ENCODE measurements at regions not wholly inside any gene's neighbourhood (a gene's known extent, or its start where the extent isn't known, plus 50 kb on each side); places are given as distances from the start of the nearest gene placed in this dataset.

DNA sequence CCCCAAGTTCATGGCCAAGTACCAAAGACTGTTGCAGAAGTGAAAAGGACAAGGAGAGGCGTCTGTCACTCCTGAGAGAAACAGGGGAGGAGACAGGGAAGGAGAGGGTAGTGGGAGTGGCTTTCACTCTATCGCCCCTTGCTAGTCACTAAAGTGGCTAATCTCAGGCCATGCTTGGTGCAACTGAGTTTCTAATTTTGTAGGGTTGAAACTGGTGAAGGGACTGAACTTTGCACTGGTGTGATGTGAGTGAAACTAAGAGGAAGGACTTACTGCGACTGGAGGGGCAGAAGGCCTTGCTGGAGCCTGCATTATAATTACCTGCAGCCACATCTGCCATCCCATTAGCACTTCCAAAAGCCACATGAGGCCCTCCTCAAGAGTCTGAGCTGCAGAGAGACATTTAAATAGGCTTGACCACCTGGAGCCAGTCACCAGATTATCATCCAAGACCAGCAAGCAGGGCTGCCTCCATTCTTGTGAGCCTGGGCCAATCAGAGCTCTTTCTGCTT lies 107.2 kb upstream of the EEPD1 start:
- Histone ChIP-seq H3K4me1 (peaks cover 2 to 54% (median 39%) of the 10 kb centered on the region in 12 donors), H3K9me3 (no peaks in the 10 kb centered on the region), H3K4me3 (no peak overlapping the region), H3K36me3 (no peaks in the 10 kb centered on the region), H3K27ac (peak overlapping the region in 9 of 12 donors; percentile 9 to 69 (median 44)), H3K27me3 (no peaks in the 10 kb centered on the region)
- 50 to 62% (median 55%) methylated on average over 3 of the region's 3 CpGs for WGBS, 4 donors
- DNase-seq (no peak), ATAC-seq (no peak)
- TF ChIP-seq, protein P1, sequence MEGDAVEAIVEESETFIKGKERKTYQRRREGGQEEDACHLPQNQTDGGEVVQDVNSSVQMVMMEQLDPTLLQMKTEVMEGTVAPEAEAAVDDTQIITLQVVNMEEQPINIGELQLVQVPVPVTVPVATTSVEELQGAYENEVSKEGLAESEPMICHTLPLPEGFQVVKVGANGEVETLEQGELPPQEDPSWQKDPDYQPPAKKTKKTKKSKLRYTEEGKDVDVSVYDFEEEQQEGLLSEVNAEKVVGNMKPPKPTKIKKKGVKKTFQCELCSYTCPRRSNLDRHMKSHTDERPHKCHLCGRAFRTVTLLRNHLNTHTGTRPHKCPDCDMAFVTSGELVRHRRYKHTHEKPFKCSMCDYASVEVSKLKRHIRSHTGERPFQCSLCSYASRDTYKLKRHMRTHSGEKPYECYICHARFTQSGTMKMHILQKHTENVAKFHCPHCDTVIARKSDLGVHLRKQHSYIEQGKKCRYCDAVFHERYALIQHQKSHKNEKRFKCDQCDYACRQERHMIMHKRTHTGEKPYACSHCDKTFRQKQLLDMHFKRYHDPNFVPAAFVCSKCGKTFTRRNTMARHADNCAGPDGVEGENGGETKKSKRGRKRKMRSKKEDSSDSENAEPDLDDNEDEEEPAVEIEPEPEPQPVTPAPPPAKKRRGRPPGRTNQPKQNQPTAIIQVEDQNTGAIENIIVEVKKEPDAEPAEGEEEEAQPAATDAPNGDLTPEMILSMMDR (IDR thresholded peaks at IDR 0.05) = no peak
- no peak for TF ChIP-seq POLR2A (IDR thresholded peaks at IDR 0.05)
- intact Hi-C loops (cut with DNase I) = loop anchor here in 2 of 10 donors (2.0 to 5.0 kb wide), 3 partner anchors 71 to 107 kb away; partner anchors contain the start of gene EEPD1 (in 1 of the 2)

DNA sequence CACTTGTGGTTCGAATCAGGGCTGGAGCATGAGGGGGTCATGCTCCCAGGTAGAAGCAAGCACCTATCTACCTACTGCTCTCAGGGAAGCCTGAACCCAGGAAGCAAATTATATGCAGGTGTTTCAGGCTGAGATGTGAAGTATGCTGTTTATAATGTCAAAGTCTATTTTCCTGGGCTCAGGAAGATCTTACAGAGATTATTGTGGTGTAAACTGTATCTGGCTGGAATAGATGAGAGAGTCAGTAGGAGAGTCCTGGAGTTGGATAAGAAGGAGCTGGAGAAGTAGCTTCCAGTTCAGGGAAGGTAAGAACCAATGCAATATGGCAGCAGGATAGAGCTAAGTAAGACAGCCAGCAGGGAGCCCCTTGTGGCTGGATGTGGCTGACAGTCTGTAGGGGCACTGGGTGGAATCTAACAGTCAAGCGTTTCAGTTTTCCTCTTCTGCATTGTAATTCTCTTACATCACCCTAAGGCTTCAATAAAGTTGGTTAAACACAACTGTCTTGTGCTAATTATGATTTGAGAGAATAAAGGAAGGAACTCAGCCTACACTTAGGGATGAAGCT lies 105.9 kb upstream of the EEPD1 start:
- Histone ChIP-seq H3K36me3 (no peaks in the 10 kb centered on the region), H3K4me1 (peaks cover 2 to 61% (median 39%) of the 10 kb centered on the region in 12 donors), H3K27me3 (no peaks in the 10 kb centered on the region), H3K4me3 (no peak overlapping the region), H3K9me3 (no peaks in the 10 kb centered on the region), H3K27ac (peak overlapping the region in 6 of 12 donors; percentile 3 to 83 (median 64))
- DNase-seq (no peak), ATAC-seq (no peak)
- intact Hi-C loops (cut with DNase I) = loop anchor here in 2 of 10 donors (5.0 kb wide), 2 partner anchors 70 to 80 kb away; no protein-coding TSS in a partner anchor
- no peak for TF ChIP-seq POLR2A (IDR thresholded peaks at IDR 0.05)
- TF ChIP-seq, protein P1 (IDR thresholded peaks at IDR 0.05) = peak in 2 of 12 donors; percentile 9 to 21
- 81 to 89% (median 85%) methylated on average over 2 of the region's 2 CpGs for WGBS, 4 donors

DNA sequence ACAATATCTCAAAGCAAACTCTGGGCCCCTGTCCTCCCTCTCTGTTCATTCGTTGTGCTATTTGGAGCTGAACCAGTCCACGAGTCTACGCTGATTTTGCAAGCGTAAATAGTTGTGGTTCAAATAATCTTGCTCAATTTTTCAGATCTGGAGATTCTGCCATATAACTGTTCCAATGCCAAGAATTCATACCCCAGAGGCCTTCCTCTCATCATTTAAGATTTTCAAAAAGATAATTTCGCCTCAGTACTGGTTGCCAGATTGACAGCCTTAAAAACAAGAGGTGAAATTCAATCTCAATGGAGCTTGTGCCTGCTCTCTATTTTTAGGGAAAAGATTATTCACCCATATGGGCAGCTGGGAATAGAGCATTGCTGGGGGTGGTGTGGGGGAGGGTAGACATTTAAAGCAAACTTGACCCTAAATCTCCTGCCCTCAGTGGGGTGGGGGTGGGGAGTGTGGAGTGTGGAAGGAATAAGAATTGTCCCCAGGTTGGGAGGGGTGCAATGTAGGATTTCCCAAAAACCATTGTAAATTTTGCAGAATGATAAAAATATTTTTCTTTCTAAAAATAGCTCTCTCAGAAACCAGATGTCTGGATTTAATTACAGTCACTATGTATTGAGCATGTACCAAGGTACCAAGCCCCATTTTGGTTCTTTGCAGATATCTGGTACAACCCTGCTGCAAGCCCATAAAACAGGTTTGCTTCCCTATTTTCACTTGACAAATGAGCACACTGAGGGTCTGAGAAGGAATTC lies 104.7 kb upstream of the EEPD1 start:
- intact Hi-C loops (cut with DNase I) = loop anchor here in 2 of 10 donors (5.0 kb wide), 2 partner anchors 69 to 79 kb away; no protein-coding TSS in a partner anchor
- Histone ChIP-seq H3K4me1 (peaks cover 2 to 61% (median 39%) of the 10 kb centered on the region in 12 donors), H3K9me3 (no peaks in the 10 kb centered on the region), H3K36me3 (no peaks in the 10 kb centered on the region), H3K4me3 (peak overlapping the region in 2 of 12 donors; percentile 5 to 13), H3K27me3 (no peaks in the 10 kb centered on the region), H3K27ac (peak overlapping the region in 11 of 12 donors; percentile 3 to 83 (median 63))
- 23 to 36% (median 32%) methylated on average over 5 of the region's 5 CpGs for WGBS, 4 donors
- no peak for TF ChIP-seq POLR2A (IDR thresholded peaks at IDR 0.05)
- TF ChIP-seq, protein P1 (IDR thresholded peaks at IDR 0.05) = no peak
- DNase-seq (peak in 1 of 5 donors; percentile 35), ATAC-seq (peak; percentile 77 to 87 (median 84))

DNA sequence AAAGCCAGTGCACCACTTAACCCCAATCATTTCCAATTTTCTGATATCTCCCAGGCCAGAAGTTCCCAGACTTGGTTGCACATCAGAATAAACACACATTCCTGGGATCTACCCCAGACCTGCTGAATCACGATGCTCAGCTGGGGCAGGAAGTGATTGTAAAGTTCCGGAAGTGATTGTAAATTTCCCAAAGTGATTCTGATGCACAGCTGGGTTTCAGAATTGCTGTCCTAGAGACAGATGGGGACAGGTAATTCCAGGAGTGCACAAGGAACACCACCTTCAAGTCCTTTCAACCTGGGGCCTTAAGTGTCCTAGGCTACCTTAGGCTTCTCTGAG lies 104.2 kb upstream of the EEPD1 start:
- peak overlapping the region in 8 of 12 donors; percentile 3 to 83 (median 58) for H3K27ac ChIP-seq
- no peaks in the 10 kb centered on the region for H3K36me3 ChIP-seq
- no peak for TF ChIP-seq POLR2A (IDR thresholded peaks at IDR 0.05)
- TF ChIP-seq, protein P1 (IDR thresholded peaks at IDR 0.05) = no peak
- peaks cover 2 to 59% (median 39%) of the 10 kb centered on the region in 12 donors for H3K4me1 ChIP-seq
- ATAC-seq (no peak), DNase-seq (no peak)
- 37 to 50% (median 44%) methylated on average over 2 of the region's 2 CpGs for WGBS, 4 donors
- H3K9me3 ChIP-seq = no peaks in the 10 kb centered on the region
- intact Hi-C loops (cut with DNase I) = loop anchor here in 2 of 10 donors (5.0 kb wide), 2 partner anchors 68 to 78 kb away; no protein-coding TSS in a partner anchor
- H3K27me3 ChIP-seq = no peaks in the 10 kb centered on the region
- no peak overlapping the region for H3K4me3 ChIP-seq

Data from heart left ventricle (tissue), 16 donors.